WTC11 (cell line): ENCODE measurements at regions not wholly inside any gene's neighbourhood (a gene's known extent, or its start where the extent isn't known, plus 50 kb on each side); places are given as distances from the start of the nearest gene placed in this dataset.

Experiments
- ATAC-seq: fragments of 200-7000 bp; cut with Tn5 transposase; 2 replicates; pipeline ENCODE4 v1.10.0; 2021; ENCODE audit warnings: mild to moderate bottlenecking, moderate library complexity
- CTCF ChIA-PET: fragments of 300-600 bp; sonication (Branson Sonifier 250); formaldehyde crosslinking; loops from one replicate; lab custom pipeline; 2021; ENCODE audit warnings: antibody characterized with exemption; lab: Charles Lee
- POLR2A ChIA-PET: fragments of 350-600 bp; sonication (Branson Sonifier 250); formaldehyde crosslinking; loops from one replicate; lab custom pipeline; 2021; ENCODE audit warnings: antibody characterized with exemption; lab: Charles Lee
- DNase-seq: peaks from one replicate; pipeline ENCODE4 v3.0.0; 2021; ENCODE audit warnings: low spot score
- H3K27ac Mint-ChIP-seq: 2 replicates; pipeline ENCODE4 v1.8.0; 2021; ENCODE audit warnings: mixed read lengths
- H3K27me3 Mint-ChIP-seq: 2 replicates; pipeline ENCODE4 v1.8.0; 2021; ENCODE audit warnings: low read depth, mild to moderate bottlenecking, moderate library complexity, mixed read lengths
- H3K36me3 Mint-ChIP-seq: 2 replicates; pipeline ENCODE4 v1.8.0; 2021; ENCODE audit warnings: mixed read lengths
- H3K4me1 Mint-ChIP-seq: 2 replicates; pipeline ENCODE4 v1.8.0; 2022; ENCODE audit warnings: mixed read lengths
- H3K4me3 Mint-ChIP-seq: 2 replicates; pipeline ENCODE4 v1.8.0; 2021; ENCODE audit warnings: mild to moderate bottlenecking, moderate library complexity, mixed read lengths
- H3K9me3 Mint-ChIP-seq: 2 replicates; pipeline ENCODE4 v1.8.0; 2021; ENCODE audit warnings: mixed read lengths
- ATF1 ChIP-seq: sonication (generic); formaldehyde crosslinking; IDR thresholded peaks from 2 replicates; pipeline ENCODE4 v1.8.1; 2023; ENCODE audit warnings: mild to moderate bottlenecking, moderate library complexity, missing genetic modification reagents
- CREB1 ChIP-seq: sonication (generic); formaldehyde crosslinking; IDR thresholded peaks from 2 replicates; pipeline ENCODE4 v1.8.0; 2023; ENCODE audit warnings: mild to moderate bottlenecking, missing genetic modification reagents
- ELF4 ChIP-seq: sonication (generic); formaldehyde crosslinking; IDR thresholded peaks from 2 replicates; pipeline ENCODE4 v1.8.1; 2022; ENCODE audit warnings: low read depth, mild to moderate bottlenecking, moderate library complexity, missing genetic modification reagents
- GABPB1 ChIP-seq: sonication (generic); formaldehyde crosslinking; IDR thresholded peaks from 2 replicates; pipeline ENCODE4 v1.8.1; 2023; ENCODE audit warnings: mild to moderate bottlenecking, missing genetic modification reagents
- GTF2I ChIP-seq: fragments of 250-450 bp; sonication (Bioruptor Pico); conservative IDR thresholded peaks from 2 replicates; pipeline ENCODE4 v1.4.0; 2021; ENCODE audit warnings: mild to moderate bottlenecking
- JUN ChIP-seq: sonication (generic); formaldehyde crosslinking; IDR thresholded peaks from 2 replicates; pipeline ENCODE4 v1.8.0; 2023; ENCODE audit warnings: mild to moderate bottlenecking, missing genetic modification reagents
- NFATC4 ChIP-seq: fragments of 250-450 bp; sonication (Bioruptor Pico); IDR thresholded peaks from 2 replicates; pipeline ENCODE4 v1.9.0; 2021; ENCODE audit warnings: mild to moderate bottlenecking
- OVOL2 ChIP-seq: fragments of 250-450 bp; sonication (Bioruptor Pico); IDR thresholded peaks from 2 replicates; pipeline ENCODE4 v1.9.0; 2021; ENCODE audit warnings: mild to moderate bottlenecking, borderline replicate concordance
- RELA ChIP-seq: sonication (generic); formaldehyde crosslinking; IDR thresholded peaks from 2 replicates; pipeline ENCODE4 v1.8.1; 2022; ENCODE audit warnings: missing genetic modification reagents, mild to moderate bottlenecking, borderline replicate concordance
- SMAD3 ChIP-seq: sonication (generic); formaldehyde crosslinking; IDR thresholded peaks from 2 replicates; pipeline ENCODE4 v1.8.0; 2022; ENCODE audit warnings: missing genetic modification reagents, mild to moderate bottlenecking, borderline replicate concordance
- SOX15 ChIP-seq: fragments of 250-450 bp; sonication (Bioruptor Pico); IDR thresholded peaks from 2 replicates; pipeline ENCODE4 v1.9.0; 2021; ENCODE audit warnings: mild to moderate bottlenecking
- ZNF138 ChIP-seq: sonication (generic); formaldehyde crosslinking; conservative IDR thresholded peaks from 2 replicates; pipeline ENCODE4 v1.8.1; 2022; ENCODE audit warnings: mild to moderate bottlenecking, moderate library complexity, missing genetic modification reagents
- TF ChIP-seq, protein P1 (sequence below): sonication (generic); formaldehyde crosslinking; IDR thresholded peaks from 2 replicates; pipeline ENCODE4 v1.8.0; 2023; ENCODE audit warnings: missing genetic modification reagents, mild to moderate bottlenecking, borderline replicate concordance
- TF ChIP-seq, protein P2 (sequence below): sonication (generic); formaldehyde crosslinking; conservative IDR thresholded peaks from 2 replicates; pipeline ENCODE4 v1.8.1; 2023; ENCODE audit warnings: mild to moderate bottlenecking, low read depth, missing genetic modification reagents, moderate library complexity

GRCh38 chr1:80633947-80634706 lies 1166.6 kb upstream of the ADGRL2 start:
- Mint-ChIP-seq H3K27ac (no peak overlapping the region), H3K27me3 (no peaks in the 10 kb centered on the region), H3K4me3 (no peak overlapping the region), H3K9me3 (peaks cover 33% of the 10 kb centered on the region), H3K4me1 (peaks cover 11% of the 10 kb centered on the region), H3K36me3 (peaks cover 24% of the 10 kb centered on the region)
- ATAC-seq: peak; percentile 63
- DNase-seq: peak; percentile 15
- CTCF ChIA-PET: no interaction called here
- POLR2A ChIA-PET: no interaction called here
- TF ChIP-seq NFATC4 (CRISPR knock-in tag) (no peak), GTF2I (CRISPR knock-in tag) (no peak)

DNA sequence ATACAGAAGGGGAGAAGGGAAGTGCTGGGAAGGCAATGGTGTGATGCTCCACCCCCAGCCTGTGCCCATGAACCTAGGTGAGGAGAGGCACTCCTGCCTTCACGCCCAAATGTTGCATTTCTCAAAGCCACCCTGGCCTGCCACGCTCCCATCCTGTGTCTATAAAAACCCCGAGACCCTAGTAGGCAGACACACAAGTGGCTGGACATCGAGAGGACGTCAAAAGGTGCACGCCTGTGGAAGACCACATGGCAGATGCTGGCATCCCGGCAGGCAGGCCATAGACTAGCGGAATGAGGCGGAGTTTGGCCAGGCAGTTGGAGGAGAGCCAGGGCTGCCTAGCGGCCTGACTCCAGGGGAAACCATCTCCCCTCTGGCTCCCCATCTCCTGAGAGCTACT lies 1168.5 kb upstream of the ADGRL2 start:
- H3K4me1 Mint-ChIP-seq: peaks cover 11% of the 10 kb centered on the region
- TF ChIP-seq JUN (CRISPR knock-in tag): no peak
- TF ChIP-seq, all 79 proteins: peak for 0
- Mint-ChIP-seq H3K9me3 (peaks cover 23% of the 10 kb centered on the region), H3K4me3 (no peak overlapping the region), H3K27me3 (no peaks in the 10 kb centered on the region), H3K36me3 (peaks cover 14% of the 10 kb centered on the region), H3K27ac (no peak overlapping the region)
- ATAC-seq (no peak), DNase-seq (no peak)
- POLR2A ChIA-PET: no interaction called here
- CTCF ChIA-PET: no interaction called here

GRCh38 chr1:80629304-80629837 lies 1171.4 kb upstream of the ADGRL2 start:
- TF ChIP-seq SMAD3 (CRISPR knock-in tag) (no peak), GABPB1 (CRISPR knock-in tag) (no peak), ZNF138 (CRISPR knock-in tag) (no peak), NFATC4 (CRISPR knock-in tag) (no peak), CREB1 (CRISPR knock-in tag) (no peak), ELF4 (CRISPR knock-in tag) (no peak), SOX15 (CRISPR knock-in tag) (no peak), ATF1 (CRISPR knock-in tag) (no peak), JUN (CRISPR knock-in tag) (no peak), OVOL2 (no peak), RELA (CRISPR knock-in tag) (no peak)
- TF ChIP-seq, protein P1, sequence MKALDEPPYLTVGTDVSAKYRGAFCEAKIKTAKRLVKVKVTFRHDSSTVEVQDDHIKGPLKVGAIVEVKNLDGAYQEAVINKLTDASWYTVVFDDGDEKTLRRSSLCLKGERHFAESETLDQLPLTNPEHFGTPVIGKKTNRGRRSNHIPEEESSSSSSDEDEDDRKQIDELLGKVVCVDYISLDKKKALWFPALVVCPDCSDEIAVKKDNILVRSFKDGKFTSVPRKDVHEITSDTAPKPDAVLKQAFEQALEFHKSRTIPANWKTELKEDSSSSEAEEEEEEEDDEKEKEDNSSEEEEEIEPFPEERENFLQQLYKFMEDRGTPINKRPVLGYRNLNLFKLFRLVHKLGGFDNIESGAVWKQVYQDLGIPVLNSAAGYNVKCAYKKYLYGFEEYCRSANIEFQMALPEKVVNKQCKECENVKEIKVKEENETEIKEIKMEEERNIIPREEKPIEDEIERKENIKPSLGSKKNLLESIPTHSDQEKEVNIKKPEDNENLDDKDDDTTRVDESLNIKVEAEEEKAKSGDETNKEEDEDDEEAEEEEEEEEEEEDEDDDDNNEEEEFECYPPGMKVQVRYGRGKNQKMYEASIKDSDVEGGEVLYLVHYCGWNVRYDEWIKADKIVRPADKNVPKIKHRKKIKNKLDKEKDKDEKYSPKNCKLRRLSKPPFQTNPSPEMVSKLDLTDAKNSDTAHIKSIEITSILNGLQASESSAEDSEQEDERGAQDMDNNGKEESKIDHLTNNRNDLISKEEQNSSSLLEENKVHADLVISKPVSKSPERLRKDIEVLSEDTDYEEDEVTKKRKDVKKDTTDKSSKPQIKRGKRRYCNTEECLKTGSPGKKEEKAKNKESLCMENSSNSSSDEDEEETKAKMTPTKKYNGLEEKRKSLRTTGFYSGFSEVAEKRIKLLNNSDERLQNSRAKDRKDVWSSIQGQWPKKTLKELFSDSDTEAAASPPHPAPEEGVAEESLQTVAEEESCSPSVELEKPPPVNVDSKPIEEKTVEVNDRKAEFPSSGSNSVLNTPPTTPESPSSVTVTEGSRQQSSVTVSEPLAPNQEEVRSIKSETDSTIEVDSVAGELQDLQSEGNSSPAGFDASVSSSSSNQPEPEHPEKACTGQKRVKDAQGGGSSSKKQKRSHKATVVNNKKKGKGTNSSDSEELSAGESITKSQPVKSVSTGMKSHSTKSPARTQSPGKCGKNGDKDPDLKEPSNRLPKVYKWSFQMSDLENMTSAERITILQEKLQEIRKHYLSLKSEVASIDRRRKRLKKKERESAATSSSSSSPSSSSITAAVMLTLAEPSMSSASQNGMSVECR: no peak
- TF ChIP-seq, protein P2, sequence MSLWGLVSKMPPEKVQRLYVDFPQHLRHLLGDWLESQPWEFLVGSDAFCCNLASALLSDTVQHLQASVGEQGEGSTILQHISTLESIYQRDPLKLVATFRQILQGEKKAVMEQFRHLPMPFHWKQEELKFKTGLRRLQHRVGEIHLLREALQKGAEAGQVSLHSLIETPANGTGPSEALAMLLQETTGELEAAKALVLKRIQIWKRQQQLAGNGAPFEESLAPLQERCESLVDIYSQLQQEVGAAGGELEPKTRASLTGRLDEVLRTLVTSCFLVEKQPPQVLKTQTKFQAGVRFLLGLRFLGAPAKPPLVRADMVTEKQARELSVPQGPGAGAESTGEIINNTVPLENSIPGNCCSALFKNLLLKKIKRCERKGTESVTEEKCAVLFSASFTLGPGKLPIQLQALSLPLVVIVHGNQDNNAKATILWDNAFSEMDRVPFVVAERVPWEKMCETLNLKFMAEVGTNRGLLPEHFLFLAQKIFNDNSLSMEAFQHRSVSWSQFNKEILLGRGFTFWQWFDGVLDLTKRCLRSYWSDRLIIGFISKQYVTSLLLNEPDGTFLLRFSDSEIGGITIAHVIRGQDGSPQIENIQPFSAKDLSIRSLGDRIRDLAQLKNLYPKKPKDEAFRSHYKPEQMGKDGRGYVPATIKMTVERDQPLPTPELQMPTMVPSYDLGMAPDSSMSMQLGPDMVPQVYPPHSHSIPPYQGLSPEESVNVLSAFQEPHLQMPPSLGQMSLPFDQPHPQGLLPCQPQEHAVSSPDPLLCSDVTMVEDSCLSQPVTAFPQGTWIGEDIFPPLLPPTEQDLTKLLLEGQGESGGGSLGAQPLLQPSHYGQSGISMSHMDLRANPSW (CRISPR knock-in tag): no peak
- H3K4me1 Mint-ChIP-seq: peaks cover 9% of the 10 kb centered on the region
- DNase-seq (no peak), ATAC-seq (no peak)
- no peak overlapping the region for H3K4me3 Mint-ChIP-seq
- no peaks in the 10 kb centered on the region for H3K27me3 Mint-ChIP-seq
- no peaks in the 10 kb centered on the region for H3K36me3 Mint-ChIP-seq
- no peak overlapping the region for H3K27ac Mint-ChIP-seq
- 0 out of 2 replicates have a peak, but pooled peaks cover 4% of the 10 kb centered on the region for H3K9me3 Mint-ChIP-seq
- POLR2A ChIA-PET: no interaction called here
- CTCF ChIA-PET: no interaction called here
